A673 (cell line): ENCODE measurements at regions not wholly inside any gene's neighbourhood (a gene's known extent, or its start where the extent isn't known, plus 50 kb on each side); places are given as distances from the start of the nearest gene placed in this dataset.

Source experiments
- EZH2 ChIP-seq: fragments of 200-600 bp; sonication (generic); IDR thresholded peaks from 2 replicates; pipeline ENCODE4 v1.6.1; 2017; ENCODE audit warnings: borderline replicate concordance, low read depth, mild to moderate bottlenecking, mixed read lengths, antibody characterized with exemption, low read length; ENCODE audit not compliant: poor library complexity, severe bottlenecking
- TF ChIP-seq, protein P1 (sequence below): fragments of 300-800, 200-600 bp; sonication (generic); conservative IDR thresholded peaks from 2 replicates; pipeline ENCODE4 v1.5.1; 2017; ENCODE audit warnings: low read depth, mild to moderate bottlenecking, antibody characterized with exemption, low read length, moderate library complexity, mixed read lengths

DNA sequence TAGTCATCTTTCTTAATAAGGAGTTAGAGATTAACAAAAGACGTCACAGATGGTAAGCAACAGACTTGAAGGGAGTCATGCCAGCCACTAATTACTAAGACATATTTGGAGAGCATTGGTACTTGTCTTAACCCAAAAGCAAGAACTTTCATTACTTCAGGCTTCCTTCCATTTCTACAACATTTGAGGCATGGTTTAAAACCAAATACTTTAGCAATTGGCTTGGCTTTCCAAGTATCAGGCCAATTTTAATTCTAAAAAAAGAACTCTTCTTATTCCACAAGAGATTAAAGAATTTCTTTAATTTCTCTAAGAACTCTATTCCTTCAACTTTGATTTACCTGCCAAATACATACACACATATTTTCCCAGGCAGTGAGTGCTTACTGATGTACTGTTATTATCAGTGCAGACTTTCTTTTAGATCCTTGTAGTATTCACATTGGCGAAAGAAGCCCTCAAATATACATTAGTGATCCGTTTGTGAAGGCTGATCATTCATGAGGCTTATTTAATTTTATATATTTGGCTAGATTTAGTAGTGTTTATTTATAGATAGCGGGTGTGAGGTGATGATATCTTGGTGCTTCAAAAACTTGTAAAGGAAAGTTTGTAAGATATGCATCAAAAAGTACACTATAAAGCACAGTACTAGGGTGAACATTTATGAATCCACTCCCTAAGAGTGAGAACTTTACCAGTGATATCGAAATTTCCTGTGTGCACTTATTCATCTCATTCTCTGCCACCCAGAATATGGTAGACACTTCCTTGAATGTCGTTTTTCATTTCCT lies 229.2 kb downstream of the MFSD1 start:
- TF ChIP-seq, protein P1, sequence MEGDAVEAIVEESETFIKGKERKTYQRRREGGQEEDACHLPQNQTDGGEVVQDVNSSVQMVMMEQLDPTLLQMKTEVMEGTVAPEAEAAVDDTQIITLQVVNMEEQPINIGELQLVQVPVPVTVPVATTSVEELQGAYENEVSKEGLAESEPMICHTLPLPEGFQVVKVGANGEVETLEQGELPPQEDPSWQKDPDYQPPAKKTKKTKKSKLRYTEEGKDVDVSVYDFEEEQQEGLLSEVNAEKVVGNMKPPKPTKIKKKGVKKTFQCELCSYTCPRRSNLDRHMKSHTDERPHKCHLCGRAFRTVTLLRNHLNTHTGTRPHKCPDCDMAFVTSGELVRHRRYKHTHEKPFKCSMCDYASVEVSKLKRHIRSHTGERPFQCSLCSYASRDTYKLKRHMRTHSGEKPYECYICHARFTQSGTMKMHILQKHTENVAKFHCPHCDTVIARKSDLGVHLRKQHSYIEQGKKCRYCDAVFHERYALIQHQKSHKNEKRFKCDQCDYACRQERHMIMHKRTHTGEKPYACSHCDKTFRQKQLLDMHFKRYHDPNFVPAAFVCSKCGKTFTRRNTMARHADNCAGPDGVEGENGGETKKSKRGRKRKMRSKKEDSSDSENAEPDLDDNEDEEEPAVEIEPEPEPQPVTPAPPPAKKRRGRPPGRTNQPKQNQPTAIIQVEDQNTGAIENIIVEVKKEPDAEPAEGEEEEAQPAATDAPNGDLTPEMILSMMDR = no peak
- TF ChIP-seq EZH2 = no peak
